K562 (cell line): ENCODE measurements at regions not wholly inside any gene's neighbourhood (a gene's known extent, or its start where the extent isn't known, plus 50 kb on each side); places are given as distances from the start of the nearest gene placed in this dataset.

Experiments used
- CAMTA2 ChIP-seq: fragments of 250-450 bp; sonication (Bioruptor Pico); conservative IDR thresholded peaks from 2 replicates; pipeline ENCODE4 v1.5.1; 2022
- CBX5 ChIP-seq: IDR thresholded peaks from 2 replicates; pipeline ENCODE4 v1.6.1; 2014; ENCODE audit warnings: low read depth, borderline replicate concordance
- ETS2 ChIP-seq: IDR thresholded peaks from 2 replicates; pipeline ENCODE4 v1.6.1; 2016; ENCODE audit warnings: borderline replicate concordance, missing genetic modification characterization, mild to moderate bottlenecking, moderate library complexity, missing compliant biosample characterization; ENCODE audit not compliant: poor library complexity, severe bottlenecking
- FOXJ3 ChIP-seq: sonication (generic); formaldehyde crosslinking; IDR thresholded peaks from 2 replicates; pipeline ENCODE4 v1.4.0; 2020; ENCODE audit warnings: mild to moderate bottlenecking, missing genetic modification reagents
- KDM1A ChIP-seq, 2 experiments: fragments of 450-650 bp; IDR thresholded peaks; 2 replicates each; pipeline ENCODE4 v1.6.1; 2016; ENCODE audit warnings: mild to moderate bottlenecking in 2 of 2
- KLF1 ChIP-seq: fragments of 450-650 bp; IDR thresholded peaks from 2 replicates; pipeline ENCODE4 v1.6.1; 2016; ENCODE audit warnings: missing genetic modification characterization, missing compliant biosample characterization
- MED1 ChIP-seq: sonication (generic); formaldehyde crosslinking; IDR thresholded peaks from 2 replicates; pipeline ENCODE4 v1.8.1; 2023; ENCODE audit warnings: missing genetic modification reagents, borderline replicate concordance
- NFE2 ChIP-seq: IDR thresholded peaks from 2 replicates; pipeline ENCODE4 v1.6.1; 2014; ENCODE audit warnings: antibody characterized with exemption, low read depth
- NFXL1 ChIP-seq: fragments of 450-650 bp; formaldehyde crosslinking; IDR thresholded peaks from 2 replicates; pipeline ENCODE4 v1.4.0; 2021; ENCODE audit warnings: mild to moderate bottlenecking
- NR2C2 ChIP-seq, 2 experiments: fragments of 200-800 bp in 1 of 2; sonication (Bioruptor generic) in 1 of 2; sonication (generic) in 1 of 2; formaldehyde crosslinking in 1 of 2; IDR thresholded peaks; 2 replicates each; pipeline versions ENCODE4 v1.6.1 to v1.8.0; 2016 to 2022; ENCODE audit warnings: mild to moderate bottlenecking in 1 of 2, missing compliant biosample characterization in 1 of 2, missing genetic modification characterization in 1 of 2, missing genetic modification reagents in 1 of 2
- POLR2A ChIP-seq: fragments of 450-650 bp; conservative IDR thresholded peaks from 2 replicates; pipeline ENCODE4 v1.6.1; 2016
- SMAD4 ChIP-seq: fragments of 250-450 bp; sonication (Bioruptor Pico); conservative IDR thresholded peaks from 2 replicates; pipeline ENCODE4 v1.8.0; 2021; ENCODE audit warnings: inconsistent platforms, mild to moderate bottlenecking, moderate library complexity
- STAT6 ChIP-seq: sonication (generic); formaldehyde crosslinking; IDR thresholded peaks from 2 replicates; pipeline ENCODE4 v1.8.1; 2023; ENCODE audit warnings: mild to moderate bottlenecking, missing genetic modification reagents
- TF ChIP-seq, protein P1 (sequence below), 3 experiments: IDR thresholded peaks in 2 of 3; conservative IDR thresholded peaks in 1 of 3; 2 replicates each; pipeline ENCODE4 v1.5.1; 2011 to 2012; ENCODE audit warnings: low read length in 3 of 3, mild to moderate bottlenecking in 3 of 3, control low read depth in 2 of 3, improper control_type of control experiment in 1 of 3, inconsistent platforms in 1 of 3, low read depth in 1 of 3, mixed read lengths in 1 of 3, moderate library complexity in 1 of 3; ENCODE audit not compliant: insufficient read depth in 2 of 3

GRCh38 chr1:4959216-4959615 is 304.8 kb downstream of the AJAP1 start:
- TF ChIP-seq NR2C2 (CRISPR knock-in tag; IDR thresholded peaks at IDR 0.05), result no peak
- no peak for TF ChIP-seq NR2C2 (tag; IDR thresholded peaks at IDR 0.05)
- TF ChIP-seq KDM1A (IDR thresholded peaks at IDR 0.05), result no peak
- TF ChIP-seq KLF1 (tag), result no peak
- no peak for TF ChIP-seq POLR2A
- TF ChIP-seq NFE2, result no peak
- TF ChIP-seq STAT6 (CRISPR knock-in tag), result no peak
- TF ChIP-seq, protein P1, sequence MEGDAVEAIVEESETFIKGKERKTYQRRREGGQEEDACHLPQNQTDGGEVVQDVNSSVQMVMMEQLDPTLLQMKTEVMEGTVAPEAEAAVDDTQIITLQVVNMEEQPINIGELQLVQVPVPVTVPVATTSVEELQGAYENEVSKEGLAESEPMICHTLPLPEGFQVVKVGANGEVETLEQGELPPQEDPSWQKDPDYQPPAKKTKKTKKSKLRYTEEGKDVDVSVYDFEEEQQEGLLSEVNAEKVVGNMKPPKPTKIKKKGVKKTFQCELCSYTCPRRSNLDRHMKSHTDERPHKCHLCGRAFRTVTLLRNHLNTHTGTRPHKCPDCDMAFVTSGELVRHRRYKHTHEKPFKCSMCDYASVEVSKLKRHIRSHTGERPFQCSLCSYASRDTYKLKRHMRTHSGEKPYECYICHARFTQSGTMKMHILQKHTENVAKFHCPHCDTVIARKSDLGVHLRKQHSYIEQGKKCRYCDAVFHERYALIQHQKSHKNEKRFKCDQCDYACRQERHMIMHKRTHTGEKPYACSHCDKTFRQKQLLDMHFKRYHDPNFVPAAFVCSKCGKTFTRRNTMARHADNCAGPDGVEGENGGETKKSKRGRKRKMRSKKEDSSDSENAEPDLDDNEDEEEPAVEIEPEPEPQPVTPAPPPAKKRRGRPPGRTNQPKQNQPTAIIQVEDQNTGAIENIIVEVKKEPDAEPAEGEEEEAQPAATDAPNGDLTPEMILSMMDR (IDR thresholded peaks at IDR 0.05 in 2 of 3, conservative IDR thresholded peaks at IDR 0.05 in 1 of 3; ENCODE audit: insufficient read depth in 2 of 3, low read depth in 1 of 3, low read length in 3 of 3), result no peak
- no peak for TF ChIP-seq CBX5
- TF ChIP-seq FOXJ3 (CRISPR knock-in tag), result no peak
- no peak for TF ChIP-seq SMAD4 (CRISPR knock-in tag)
- no peak for TF ChIP-seq MED1 (CRISPR knock-in tag)
- no peak for TF ChIP-seq ETS2 (tag)
- TF ChIP-seq NFXL1 (CRISPR knock-in tag), result no peak
- TF ChIP-seq CAMTA2 (CRISPR knock-in tag), result no peak
